Lower lobe of right lung (tissue), 2 donors: ENCODE measurements at regions not wholly inside any gene's neighbourhood (a gene's known extent, or its start where the extent isn't known, plus 50 kb on each side); places are given as distances from the start of the nearest gene placed in this dataset.

Experiments
- ATAC-seq, 2 donors: fragments of 200-7000 bp; cut with Tn5 transposase; one replicate each; pipeline ENCODE4 v1.9.1; 2020 to 2022; ENCODE audit warnings: mild to moderate bottlenecking in 2 of 2, moderate library complexity in 2 of 2
- DNase-seq: peaks from one replicate; pipeline ENCODE4 v3.0.0-alpha.2; 2020
- H3K27ac ChIP-seq: fragments of 200-600 bp; one replicate; pipeline ENCODE4 v1.8.0; 2022
- H3K27me3 ChIP-seq: fragments of 200-600 bp; one replicate; pipeline ENCODE4 v1.8.0; 2022; ENCODE audit warnings: low read depth
- H3K36me3 ChIP-seq: fragments of 200-600 bp; one replicate; pipeline ENCODE4 v1.8.0; 2022; ENCODE audit warnings: mild to moderate bottlenecking
- H3K4me1 ChIP-seq: fragments of 200-600 bp; one replicate; pipeline ENCODE4 v1.8.0; 2022
- H3K4me3 ChIP-seq: fragments of 200-600 bp; one replicate; pipeline ENCODE4 v1.8.0; 2022; ENCODE audit warnings: mild to moderate bottlenecking
- H3K9me3 ChIP-seq: fragments of 200-600 bp; one replicate; pipeline ENCODE4 v1.8.0; 2022
- intact Hi-C: fragments of 100-400 bp; cut with DNase I; formaldehyde crosslinking; loops from one replicate; pipeline ENCODE4 v1.11.0; 2022
- TF ChIP-seq, protein P1 (sequence below): fragments of 200-600 bp; IDR thresholded peaks from one replicate; pipeline ENCODE4 v1.8.0; 2022; ENCODE audit warnings: antibody characterized with exemption, mild to moderate bottlenecking
- donor health status: DM: no; HTN: yes; CAD: no; lungs with severe emphysema.

DNA sequence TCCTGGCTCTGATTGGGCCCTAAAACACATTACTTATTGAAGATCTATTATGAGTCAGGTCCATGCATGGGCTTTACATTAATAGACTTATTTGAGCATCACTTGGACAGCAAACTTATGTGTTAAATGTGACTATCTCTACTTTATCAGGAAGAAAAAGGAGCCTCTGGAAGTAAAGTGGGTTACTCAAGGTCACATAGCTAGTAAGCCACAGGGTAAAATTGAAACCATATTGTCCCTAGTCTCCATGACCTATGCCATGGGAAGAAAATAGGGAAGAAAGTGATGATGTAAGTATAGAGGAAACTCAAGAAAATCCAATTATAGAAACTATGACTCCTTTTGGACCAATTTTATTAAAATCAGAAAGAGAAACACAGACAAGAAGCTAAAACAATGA is 555.3 kb downstream of the NUF2 start:
- H3K4me1 ChIP-seq = no peaks in the 10 kb centered on the region
- no peaks in the 10 kb centered on the region for H3K27me3 ChIP-seq
- no peaks in the 10 kb centered on the region for H3K36me3 ChIP-seq
- TF ChIP-seq, protein P1, sequence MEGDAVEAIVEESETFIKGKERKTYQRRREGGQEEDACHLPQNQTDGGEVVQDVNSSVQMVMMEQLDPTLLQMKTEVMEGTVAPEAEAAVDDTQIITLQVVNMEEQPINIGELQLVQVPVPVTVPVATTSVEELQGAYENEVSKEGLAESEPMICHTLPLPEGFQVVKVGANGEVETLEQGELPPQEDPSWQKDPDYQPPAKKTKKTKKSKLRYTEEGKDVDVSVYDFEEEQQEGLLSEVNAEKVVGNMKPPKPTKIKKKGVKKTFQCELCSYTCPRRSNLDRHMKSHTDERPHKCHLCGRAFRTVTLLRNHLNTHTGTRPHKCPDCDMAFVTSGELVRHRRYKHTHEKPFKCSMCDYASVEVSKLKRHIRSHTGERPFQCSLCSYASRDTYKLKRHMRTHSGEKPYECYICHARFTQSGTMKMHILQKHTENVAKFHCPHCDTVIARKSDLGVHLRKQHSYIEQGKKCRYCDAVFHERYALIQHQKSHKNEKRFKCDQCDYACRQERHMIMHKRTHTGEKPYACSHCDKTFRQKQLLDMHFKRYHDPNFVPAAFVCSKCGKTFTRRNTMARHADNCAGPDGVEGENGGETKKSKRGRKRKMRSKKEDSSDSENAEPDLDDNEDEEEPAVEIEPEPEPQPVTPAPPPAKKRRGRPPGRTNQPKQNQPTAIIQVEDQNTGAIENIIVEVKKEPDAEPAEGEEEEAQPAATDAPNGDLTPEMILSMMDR = no peak
- DNase-seq = no peak
- ATAC-seq = no peak
- H3K4me3 ChIP-seq = no peak overlapping the region
- H3K27ac ChIP-seq = no peak overlapping the region
- intact Hi-C loops = no loop called here
- no peaks in the 10 kb centered on the region for H3K9me3 ChIP-seq

DNA sequence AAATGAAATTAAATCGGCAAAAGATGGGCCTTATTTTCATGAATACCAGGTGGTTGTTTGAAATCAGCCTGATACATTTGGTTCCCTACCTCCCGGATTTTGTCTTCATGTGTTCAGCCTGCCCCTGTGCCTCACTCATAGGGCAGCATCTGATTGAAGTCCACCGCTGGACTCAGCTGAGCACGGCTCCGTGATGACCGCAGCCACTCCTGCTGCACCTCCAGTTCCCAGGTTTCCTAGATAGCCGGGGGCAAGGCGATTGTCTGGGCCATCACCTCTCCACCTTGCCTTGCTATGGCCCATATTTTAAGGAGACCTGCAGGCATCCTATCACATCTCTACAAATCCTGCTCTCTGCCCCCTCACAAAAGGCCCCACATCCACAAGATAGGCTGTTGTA is 563.8 kb downstream of the NUF2 start:
- Histone ChIP-seq H3K36me3 (no peaks in the 10 kb centered on the region), H3K27me3 (no peaks in the 10 kb centered on the region), H3K4me1 (no peaks in the 10 kb centered on the region), H3K27ac (no peak overlapping the region), H3K9me3 (no peaks in the 10 kb centered on the region), H3K4me3 (no peak overlapping the region)
- intact Hi-C loops = no loop called here
- ATAC-seq (no peak), DNase-seq (no peak)
- TF ChIP-seq, protein P1 = no peak

DNA sequence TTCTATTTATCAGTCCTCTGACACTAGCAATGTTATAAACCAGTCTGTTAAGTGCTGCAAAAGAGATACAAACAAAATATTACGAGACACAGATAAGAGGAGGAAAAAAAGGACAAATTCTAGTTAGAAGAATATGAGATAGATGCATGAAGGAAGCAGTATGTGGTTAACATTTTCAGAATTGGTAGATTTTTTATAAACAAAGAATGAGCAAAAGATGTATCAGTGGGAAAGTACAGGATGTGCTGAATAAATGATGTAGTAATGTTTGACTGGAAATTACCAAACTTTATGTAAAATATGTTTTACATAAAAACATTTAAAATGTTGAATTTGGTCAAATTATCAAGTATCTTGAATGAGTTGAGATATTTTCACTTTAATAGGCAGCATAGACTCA is 574.2 kb downstream of the NUF2 start:
- H3K36me3 ChIP-seq = no peaks in the 10 kb centered on the region
- no peak overlapping the region for H3K4me3 ChIP-seq
- TF ChIP-seq, protein P1 = no peak
- ATAC-seq (no peak), DNase-seq (no peak)
- H3K27me3 ChIP-seq = no peaks in the 10 kb centered on the region
- H3K9me3 ChIP-seq = no peaks in the 10 kb centered on the region
- H3K4me1 ChIP-seq = no peaks in the 10 kb centered on the region
- intact Hi-C loops = no loop called here
- no peak overlapping the region for H3K27ac ChIP-seq

DNA sequence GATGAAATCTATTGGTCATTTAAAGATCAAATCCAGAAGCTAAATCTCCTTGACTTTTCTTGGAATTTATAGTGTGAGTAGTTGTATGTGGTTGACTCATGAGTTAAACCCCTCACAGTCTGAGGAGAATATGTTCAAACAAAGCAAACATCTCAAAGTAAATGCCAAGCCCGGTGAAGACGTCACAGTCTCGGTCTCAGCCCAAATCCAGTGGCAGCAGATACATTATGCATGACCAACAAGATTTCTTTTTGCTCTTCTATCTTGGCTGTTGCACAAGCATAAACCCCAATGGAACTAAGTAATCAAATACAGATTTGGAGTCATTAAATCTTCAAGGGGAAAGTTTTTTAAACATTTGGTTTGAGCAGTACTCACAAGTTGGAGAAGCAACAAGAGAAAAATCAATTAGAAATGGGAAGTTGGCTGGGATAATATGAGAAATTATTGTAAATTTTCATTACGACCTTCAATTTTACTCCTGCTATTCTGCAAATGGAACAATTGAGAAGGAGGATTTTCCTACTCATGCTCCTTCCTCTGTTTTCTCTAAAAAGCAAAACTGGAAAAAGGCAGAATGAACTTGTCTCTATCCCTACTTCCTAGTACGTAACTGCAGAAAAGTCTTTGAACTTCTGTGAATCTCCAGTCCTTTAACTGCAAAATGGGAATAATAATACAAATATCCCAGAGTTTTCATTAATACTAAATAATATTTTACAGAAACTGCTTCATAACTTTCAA is 575.8 kb downstream of the NUF2 start:
- ATAC-seq (no peak), DNase-seq (no peak)
- TF ChIP-seq, protein P1 = no peak
- Histone ChIP-seq H3K4me3 (no peak overlapping the region), H3K27ac (no peak overlapping the region), H3K4me1 (no peaks in the 10 kb centered on the region), H3K27me3 (no peaks in the 10 kb centered on the region), H3K9me3 (no peaks in the 10 kb centered on the region), H3K36me3 (no peaks in the 10 kb centered on the region)
- intact Hi-C loops = no loop called here

DNA sequence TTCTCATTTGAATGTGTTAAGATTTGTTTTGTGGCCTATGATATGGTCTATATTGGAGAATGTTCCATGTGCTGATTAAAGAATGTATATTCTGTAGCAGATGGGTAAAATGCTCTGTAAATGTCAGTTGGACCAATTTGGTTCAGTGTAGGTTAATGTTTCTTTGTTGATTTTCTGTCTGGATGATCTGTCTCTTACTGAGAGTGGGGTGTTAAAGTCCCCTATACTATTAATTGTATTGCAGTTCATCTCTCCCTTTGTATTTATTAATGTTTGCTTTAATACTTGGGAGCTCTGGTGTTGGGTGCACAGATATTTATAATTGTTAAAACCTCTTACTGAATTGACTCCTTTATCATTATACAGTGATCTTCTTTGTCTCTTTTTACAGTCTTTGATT is 584.5 kb downstream of the NUF2 start:
- Histone ChIP-seq H3K9me3 (no peaks in the 10 kb centered on the region), H3K4me3 (no peak overlapping the region), H3K27ac (no peak overlapping the region), H3K4me1 (no peaks in the 10 kb centered on the region), H3K36me3 (no peaks in the 10 kb centered on the region), H3K27me3 (no peaks in the 10 kb centered on the region)
- DNase-seq (no peak), ATAC-seq (no peak)
- intact Hi-C loops = no loop called here
- TF ChIP-seq, protein P1 = no peak
